HG03280 (cell line): ENCODE measurements at regions not wholly inside any gene's neighbourhood (a gene's known extent, or its start where the extent isn't known, plus 50 kb on each side); places are given as distances from the start of the nearest gene placed in this dataset.

Source experiments
- ATAC-seq: cut with Tn5 transposase; IDR thresholded peaks from one replicate; pipeline ENCODE4 v1.9.1; 2021; ENCODE audit warnings: mild to moderate bottlenecking, moderate library complexity; ENCODE audit not compliant: unreplicated experiment

DNA sequence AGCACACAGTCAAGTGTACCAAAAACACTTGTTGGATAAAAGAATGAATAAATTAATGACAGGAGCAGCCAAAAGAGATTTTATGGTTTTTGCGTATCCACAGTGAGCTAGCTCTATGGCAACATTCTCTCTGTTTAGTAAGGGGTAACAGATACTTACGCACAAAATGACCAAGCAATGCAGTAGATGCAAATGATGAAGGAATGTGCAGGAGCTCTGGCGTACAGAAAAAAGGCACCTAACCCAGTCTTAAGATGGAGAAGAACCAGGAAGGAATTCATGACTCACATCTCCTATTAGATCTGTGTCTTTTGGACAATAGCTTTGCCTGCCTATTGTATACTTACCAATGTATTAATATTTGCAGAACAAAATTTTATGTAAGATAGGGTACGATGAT, 191.9 kb upstream of the PREP start:
- ATAC-seq: no peak

DNA sequence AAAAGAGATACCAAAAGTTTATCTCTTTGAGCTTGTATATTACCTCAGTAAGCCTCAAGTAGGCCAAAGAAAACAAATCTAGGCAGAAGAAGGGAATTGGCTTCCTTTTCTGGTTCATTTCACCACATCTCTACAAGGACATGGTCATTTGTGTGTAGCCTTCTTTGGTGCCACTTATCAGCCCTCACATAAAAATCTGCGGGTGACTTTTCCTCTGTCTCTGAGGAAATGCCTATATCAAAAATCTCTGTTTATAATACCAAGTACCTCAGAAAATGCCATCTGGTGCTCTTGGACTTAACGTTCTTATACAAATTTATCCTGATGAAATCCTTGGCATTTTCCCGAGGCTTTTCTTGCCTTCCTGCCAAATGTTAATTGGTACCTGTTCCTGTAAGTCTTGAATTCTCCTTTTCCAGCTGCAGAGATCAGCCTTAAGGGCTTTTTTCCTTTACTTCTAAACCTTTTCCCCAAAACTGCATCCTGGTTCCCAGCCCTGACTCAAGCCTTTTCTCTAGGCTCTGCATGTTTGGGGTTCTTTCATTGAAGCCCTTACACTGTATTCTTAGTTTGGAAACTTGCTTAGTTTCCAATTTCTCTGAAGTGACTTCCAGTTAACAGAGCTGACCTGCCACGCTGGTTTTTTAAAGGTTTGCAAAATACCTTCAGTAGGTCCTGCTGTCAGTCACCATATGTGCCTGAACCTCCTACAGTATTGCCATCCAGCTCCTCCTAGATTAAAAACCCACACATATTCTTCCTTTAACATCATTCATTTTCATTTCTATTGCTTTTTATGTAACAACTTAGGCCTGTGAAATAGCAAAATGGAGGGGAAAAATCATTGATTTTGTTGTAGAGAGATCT, 191.2 kb upstream of the PREP start:
- no peak for ATAC-seq

GRCh38 chr6:105593056-105593690, 190.3 kb upstream of the PREP start:
- no peak for ATAC-seq

DNA sequence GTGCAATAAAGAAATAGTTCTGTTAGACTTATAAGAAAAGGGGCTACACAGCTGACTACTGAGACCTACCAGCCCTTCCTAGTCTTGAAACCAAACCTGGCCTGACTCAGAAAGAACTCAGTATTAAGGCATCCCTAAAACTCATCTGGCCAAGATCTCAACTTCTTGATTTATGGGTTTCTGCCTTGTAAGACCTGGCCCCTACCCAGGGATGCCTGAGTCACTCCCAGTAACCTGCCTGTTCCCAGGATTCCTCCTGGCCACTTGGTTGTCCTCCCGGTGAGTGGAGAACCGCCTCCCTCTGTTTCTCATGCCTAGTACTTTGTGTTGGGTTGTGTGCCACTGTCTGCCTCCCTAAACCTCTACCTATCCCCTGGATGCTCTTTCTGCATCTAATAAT, 189.4 kb upstream of the PREP start:
- ATAC-seq: no peak

- peak; percentile 62 for ATAC-seq
Measured at GRCh38 chr6:105591053-105591452, 188.2 kb upstream of the PREP start.

DNA sequence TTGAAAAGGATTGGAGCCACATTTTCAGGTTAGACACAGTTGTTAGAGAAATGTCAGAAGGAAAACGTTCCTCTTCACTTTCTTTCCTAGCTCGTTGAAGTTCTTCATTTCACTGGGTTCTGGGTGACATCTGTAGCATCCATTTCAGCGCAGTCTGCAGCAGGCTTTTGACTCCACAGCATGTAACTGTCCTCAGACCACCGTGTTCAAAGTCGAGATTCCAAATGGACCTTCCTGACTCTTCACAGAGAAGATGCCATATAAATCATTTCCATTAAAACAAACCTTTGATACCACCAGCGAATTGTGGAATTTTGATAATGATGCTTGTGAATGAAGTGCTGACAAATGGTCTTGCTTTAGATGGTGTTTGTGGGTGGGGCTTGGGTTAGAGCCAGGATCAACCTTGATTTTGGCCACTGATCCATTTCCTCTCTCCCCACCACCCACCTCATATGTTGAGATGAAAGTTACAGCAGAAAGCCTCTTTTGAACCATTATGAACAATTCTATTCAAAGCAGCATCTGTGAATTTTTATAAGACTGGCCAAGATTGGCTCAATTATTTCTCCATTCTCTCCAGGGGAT, 185.3 kb upstream of the PREP start:
- no peak for ATAC-seq

- no peak for ATAC-seq
Measured at GRCh38 chr6:105587349-105588122, 184.7 kb upstream of the PREP start.

DNA sequence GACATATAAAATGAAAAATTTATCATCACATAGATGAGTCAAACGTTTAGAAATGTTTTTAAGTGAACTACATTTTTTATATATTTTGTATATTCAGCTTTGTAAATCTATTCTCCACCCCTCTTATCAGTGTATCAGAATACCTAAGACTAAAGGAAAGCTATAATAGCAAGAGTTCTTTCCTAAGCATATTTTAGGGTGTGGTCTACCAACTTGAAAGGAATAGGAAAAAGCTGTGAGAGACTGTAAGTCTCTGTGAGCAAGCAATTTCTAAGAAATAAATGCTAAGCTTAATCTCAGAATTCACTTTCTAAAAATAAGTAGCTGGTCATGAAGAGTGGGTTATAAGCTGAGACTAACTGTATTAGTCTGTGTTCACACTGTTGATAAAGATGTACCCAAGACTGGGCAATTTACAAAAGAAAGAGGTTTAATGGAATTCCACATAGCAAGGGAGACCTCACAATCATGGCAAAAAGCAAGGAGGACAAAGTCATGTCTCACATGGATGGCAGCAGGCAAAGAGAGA, 175.4 kb upstream of the PREP start:
- no peak for ATAC-seq

DNA sequence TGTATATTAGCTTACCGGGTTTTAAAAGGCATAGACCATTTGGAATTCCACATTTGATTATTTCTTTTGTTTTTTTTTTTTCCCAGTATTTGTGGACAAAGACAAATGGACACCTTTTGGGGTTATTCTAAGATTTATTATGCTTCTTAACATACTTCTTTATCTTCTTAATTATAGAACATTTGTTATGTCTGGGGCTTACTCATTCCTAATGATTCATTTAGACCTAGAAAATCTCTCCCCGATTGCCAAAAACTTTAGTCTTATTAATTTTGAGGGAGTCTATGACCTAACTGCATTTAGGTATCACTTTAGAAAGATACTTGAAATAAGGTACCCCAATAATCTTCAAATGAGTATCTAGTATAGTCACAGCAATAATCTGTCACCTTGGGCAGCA, 170.7 kb upstream of the PREP start:
- ATAC-seq: no peak

DNA sequence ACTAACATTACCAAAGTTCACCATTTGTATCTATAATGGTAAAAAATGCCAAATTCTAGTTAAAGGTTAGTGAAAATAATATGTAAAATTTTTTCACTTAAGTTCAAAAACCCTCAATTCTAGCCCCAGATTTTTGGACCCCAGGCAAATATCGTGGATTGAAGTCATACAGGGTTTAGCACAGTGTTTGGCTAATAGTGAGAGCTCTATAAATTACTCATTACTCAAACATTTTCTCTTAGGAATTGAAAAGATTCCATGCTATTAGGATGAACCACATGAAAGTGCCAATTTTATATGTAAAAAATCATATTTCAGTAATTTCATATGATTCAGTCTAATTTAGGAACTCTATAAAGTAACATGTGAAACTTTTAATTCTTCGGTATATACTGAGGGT, 170.3 kb upstream of the PREP start:
- no peak for ATAC-seq

- no peak for ATAC-seq
Measured at GRCh38 chr6:105570416-105570815, 167.5 kb upstream of the PREP start.

GRCh38 chr6:105569706-105570105, 166.8 kb upstream of the PREP start:
- ATAC-seq: no peak

GRCh38 chr6:105568751-105569150, 165.9 kb upstream of the PREP start:
- ATAC-seq: no peak

DNA sequence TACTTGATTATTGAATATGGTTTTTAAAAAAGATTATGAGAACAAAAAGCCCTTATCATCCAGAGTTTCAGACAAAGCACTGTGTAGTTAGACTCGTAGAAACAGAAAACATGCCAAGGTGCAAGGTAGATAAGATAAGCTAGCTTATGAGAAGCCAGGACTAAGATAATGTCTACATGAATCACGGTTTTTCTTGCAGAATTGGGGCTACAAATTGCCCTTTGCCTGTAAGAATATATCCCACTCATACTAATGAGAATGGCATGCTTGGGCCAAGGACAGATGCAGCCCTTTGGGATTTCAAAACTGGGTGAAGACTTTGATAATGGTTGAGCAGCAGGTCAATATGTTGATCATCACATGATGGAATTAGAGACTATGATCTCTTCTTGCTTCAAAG, 165.3 kb upstream of the PREP start:
- ATAC-seq: no peak

GRCh38 chr6:105567140-105567539, 164.3 kb upstream of the PREP start:
- ATAC-seq: no peak

- ATAC-seq: no peak
Measured at GRCh38 chr6:105566503-105566902, 163.6 kb upstream of the PREP start.

DNA sequence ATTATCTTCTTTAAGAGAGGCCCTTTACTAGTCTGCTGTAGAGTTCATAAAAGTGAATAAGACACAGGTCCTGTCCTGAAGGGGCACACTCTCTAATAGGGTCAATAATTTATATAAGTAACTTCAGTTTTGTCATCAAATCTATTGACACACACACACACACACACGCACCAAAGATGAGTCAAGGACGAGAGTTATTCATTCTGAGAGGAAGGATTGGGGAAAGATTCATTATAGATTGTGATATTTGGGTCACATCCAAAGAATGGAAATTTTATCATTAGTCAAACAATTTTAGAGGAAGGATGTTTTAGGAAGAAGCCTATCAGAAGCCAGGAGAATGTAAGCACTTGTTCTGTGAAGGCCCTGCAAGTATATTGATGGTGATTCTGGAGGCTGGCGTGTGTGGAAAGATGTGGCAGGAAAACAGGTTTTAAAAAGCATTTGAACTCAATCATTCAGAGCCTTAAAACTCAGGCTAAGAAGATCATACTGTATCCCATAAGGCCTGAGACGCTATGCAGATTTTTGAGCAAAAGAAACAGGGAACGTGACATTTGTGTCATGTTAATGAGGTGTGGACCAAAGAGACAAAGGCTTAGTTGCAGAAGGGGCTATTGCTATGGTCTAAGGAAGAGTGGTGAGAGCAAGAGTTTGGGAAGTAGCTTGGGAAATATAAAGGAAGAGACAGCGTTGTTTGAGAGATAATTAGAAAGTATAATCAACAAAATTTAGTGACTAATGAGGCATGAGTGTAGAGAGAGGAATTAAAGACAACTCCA, 161.4 kb upstream of the PREP start:
- ATAC-seq: no peak

GRCh38 chr6:105562027-105562426, 159.1 kb upstream of the PREP start:
- ATAC-seq: no peak

- no peak for ATAC-seq
Measured at GRCh38 chr6:105561486-105561885, 158.6 kb upstream of the PREP start.

- peak; percentile 90 for ATAC-seq
Measured at GRCh38 chr6:105560611-105561066, 157.8 kb upstream of the PREP start.
